Gastroesophageal sphincter (tissue), 3 donors: ENCODE measurements at regions not wholly inside any gene's neighbourhood (a gene's known extent, or its start where the extent isn't known, plus 50 kb on each side); places are given as distances from the start of the nearest gene placed in this dataset.

Source experiments
- POLR2AphosphoS5 ChIP-seq: sonication (generic); formaldehyde crosslinking; IDR thresholded peaks from one replicate; pipeline ENCODE4 v1.6.1; 2017; ENCODE audit warnings: antibody characterized with exemption
- TF ChIP-seq, protein P1 (sequence below), 4 experiments: fragments of 200-600 bp in 2 of 4; fragments of 450-650 bp in 2 of 4; sonication (generic) in 1 of 4; IDR thresholded peaks; one replicate each; pipeline ENCODE4 v1.5.1; 2017 to 2019; ENCODE audit warnings: antibody characterized with exemption in 4 of 4, mild to moderate bottlenecking in 2 of 4, moderate library complexity in 2 of 4

GRCh38 chr9:119903851-119904250 lies 534.6 kb upstream of the BRINP1 start:
- TF ChIP-seq, protein P1, sequence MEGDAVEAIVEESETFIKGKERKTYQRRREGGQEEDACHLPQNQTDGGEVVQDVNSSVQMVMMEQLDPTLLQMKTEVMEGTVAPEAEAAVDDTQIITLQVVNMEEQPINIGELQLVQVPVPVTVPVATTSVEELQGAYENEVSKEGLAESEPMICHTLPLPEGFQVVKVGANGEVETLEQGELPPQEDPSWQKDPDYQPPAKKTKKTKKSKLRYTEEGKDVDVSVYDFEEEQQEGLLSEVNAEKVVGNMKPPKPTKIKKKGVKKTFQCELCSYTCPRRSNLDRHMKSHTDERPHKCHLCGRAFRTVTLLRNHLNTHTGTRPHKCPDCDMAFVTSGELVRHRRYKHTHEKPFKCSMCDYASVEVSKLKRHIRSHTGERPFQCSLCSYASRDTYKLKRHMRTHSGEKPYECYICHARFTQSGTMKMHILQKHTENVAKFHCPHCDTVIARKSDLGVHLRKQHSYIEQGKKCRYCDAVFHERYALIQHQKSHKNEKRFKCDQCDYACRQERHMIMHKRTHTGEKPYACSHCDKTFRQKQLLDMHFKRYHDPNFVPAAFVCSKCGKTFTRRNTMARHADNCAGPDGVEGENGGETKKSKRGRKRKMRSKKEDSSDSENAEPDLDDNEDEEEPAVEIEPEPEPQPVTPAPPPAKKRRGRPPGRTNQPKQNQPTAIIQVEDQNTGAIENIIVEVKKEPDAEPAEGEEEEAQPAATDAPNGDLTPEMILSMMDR (IDR thresholded peaks at IDR 0.05), result no peak
- TF ChIP-seq POLR2AphosphoS5, result no peak
